Hematopoietic multipotent progenitor cell treated with erythropoietin and hydrocortisone succinate and interleukin-3 and kit ligand, for 8 days (in vitro differentiated cells): ENCODE measurements at regions not wholly inside any gene's neighbourhood (a gene's known extent, or its start where the extent isn't known, plus 50 kb on each side); places are given as distances from the start of the nearest gene placed in this dataset.
A peak's percentile ranks its signal among the peaks of the same experiment; 100 is the strongest.
"Not testable (repeated sequence)": the region's sequence is repeated elsewhere in the genome, so short reads cannot be mapped to it uniquely, and the experiment has no call there.

Experiments used
- DNase-seq: peaks from one replicate; pipeline ENCODE4 v3.0.0-alpha.2; 2015

- no peak for DNase-seq
Measured at GRCh38 chr2:194320520-194320919, 1336.5 kb upstream of the SLC39A10 start.

GRCh38 chr2:194319222-194319992 is 1337.6 kb upstream of the SLC39A10 start:
- DNase-seq, result peak; percentile 6

DNA sequence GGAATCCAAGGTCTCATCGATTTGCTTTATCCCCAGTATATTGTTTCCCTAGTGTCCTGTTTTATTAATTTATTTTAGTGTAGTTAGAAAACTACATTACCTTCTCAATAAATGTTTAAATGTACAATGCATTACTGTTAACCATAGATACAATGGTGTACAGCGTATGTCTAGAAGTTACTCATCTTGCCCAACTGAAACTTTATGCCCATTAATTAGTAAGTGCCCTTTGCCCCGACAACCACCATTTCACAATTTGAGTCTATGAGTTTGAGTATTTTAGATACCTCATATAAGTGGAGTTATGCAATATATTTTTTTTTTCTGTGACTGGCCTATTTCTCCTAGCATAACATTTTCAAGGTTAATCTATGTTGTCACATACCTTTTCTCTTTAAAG is 1343.0 kb upstream of the SLC39A10 start:
- no peak for DNase-seq

DNA sequence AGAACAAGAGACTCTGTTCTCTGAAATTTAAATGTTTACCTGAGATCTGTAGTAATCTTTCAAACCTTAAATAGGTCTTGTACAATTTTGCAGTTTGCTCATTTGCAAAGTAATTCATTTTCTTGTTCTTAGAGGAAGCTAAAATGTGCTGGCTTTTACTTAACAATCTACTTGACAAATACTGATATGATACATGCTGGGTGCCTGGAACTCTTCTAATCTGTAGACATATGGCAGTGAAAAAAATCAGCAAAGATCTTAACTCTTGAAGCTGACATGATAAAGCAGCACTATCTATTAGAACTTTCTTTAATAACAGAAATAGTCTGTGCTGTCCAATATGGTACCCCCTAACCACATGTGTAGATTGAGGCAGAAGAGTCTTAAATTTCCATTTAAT is 1352.8 kb upstream of the SLC39A10 start:
- DNase-seq, result no peak

DNA sequence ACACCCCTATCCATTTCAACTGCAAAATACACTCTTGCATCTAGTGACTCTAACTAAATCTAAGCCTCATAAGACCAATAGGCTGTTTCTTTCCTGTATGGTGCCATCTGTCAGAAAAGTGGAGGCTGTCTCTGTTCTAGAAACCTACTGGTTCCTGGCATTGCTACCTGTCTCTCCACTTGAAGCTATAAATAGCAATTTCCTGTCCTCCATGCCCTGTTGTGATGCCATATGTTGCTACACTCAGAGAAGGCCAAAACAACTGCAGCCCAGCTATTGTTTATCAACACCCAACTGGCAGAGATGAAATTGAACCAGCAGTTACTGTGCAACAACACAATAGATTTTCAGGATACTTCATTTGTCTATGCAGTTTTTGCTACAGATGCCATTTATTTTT is 1355.1 kb upstream of the SLC39A10 start:
- DNase-seq, result no peak

DNA sequence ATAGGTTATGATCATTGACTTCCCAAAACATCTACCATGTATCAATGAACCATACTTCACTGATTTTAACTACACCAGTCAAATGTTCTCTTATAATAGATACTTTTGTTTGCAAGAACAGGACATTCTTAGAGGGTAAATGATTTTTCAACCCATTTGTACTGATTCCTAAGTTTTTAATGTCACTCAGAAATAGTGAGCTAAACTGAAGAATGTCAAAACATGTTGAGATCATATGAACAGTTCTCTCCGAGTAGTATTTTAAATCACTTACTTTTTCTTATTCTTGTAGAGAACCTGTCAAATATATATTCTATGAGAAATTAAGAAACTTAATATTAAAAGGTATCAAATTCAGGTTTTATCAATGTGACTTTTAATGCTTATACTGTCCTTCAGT is 1362.9 kb upstream of the SLC39A10 start:
- DNase-seq, result no peak

DNA sequence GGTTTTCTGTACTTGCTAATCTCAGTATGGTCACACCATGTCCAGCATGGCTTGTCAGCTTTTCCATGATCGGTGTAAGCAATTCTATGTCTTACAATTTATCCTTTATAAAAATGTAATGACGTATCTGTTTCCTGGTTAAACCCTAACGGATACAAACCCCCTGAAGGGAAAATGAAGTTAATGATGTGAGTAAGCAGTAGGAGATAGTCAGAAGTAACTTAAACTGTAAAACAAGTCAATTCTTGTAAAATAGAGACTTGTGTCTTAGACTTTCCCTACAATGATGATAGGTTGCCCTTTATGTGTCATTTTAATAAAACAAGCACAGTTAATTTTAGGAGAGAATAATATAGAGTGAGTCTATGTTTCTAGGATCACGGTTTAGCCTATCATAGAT is 1365.9 kb upstream of the SLC39A10 start:
- no peak for DNase-seq

DNA sequence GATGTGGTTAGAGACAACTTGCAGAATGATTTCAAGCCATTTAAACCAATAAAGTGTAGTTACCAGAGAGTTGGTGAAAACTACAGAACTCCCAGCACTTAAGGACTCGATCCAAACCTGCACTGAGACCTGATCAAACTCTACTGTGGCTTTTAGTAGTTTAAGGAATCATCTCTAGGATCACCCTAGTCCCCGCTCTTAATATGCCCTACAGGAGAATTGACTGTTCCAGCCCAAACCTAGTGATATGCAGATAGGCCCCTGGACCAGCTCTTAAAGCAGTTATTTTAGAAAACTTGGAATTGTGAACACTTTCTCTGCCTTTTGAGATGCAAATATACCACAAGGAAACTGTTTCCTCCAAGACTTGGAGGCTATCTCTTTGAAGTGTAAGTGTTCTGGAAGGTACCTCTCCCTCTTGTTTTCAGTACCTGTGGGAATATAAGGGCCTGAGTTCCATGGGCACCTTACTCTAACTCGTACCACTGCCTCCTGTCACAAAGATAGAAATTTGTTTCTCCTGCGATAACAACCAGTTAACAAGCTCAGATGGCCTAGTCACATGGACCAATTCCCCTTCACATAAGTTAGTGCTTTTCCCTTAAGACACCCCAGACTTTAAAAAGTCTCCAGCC is 1367.2 kb upstream of the SLC39A10 start:
- DNase-seq, result no peak

DNA sequence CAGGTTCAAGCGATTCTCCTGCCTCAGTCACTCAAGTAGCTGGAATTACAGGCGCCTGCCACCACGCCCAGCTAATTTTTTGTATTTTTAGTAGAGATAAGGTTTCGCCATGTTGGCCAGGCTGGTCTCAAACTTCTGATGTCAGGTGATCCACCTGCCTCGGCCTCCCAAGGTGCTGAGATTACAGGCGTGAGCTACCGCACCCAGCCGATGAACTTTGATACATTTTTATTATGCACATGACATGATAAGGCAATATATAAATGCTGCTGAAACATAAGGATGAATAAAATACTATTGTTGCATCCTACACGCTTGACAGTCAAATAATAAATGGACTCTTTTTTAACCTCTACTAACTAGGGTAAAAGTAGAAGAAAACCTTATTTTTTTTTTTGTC is 1380.4 kb upstream of the SLC39A10 start:
- not testable (repeated sequence) for DNase-seq

- DNase-seq, result no peak
Measured at GRCh38 chr2:194271293-194271961, 1385.6 kb upstream of the SLC39A10 start.

GRCh38 chr2:194270648-194271047 is 1386.4 kb upstream of the SLC39A10 start:
- DNase-seq, result no peak

- DNase-seq, result no peak
Measured at GRCh38 chr2:194264586-194264985, 1392.4 kb upstream of the SLC39A10 start.

- no peak for DNase-seq
Measured at GRCh38 chr2:194260185-194260584, 1396.8 kb upstream of the SLC39A10 start.

DNA sequence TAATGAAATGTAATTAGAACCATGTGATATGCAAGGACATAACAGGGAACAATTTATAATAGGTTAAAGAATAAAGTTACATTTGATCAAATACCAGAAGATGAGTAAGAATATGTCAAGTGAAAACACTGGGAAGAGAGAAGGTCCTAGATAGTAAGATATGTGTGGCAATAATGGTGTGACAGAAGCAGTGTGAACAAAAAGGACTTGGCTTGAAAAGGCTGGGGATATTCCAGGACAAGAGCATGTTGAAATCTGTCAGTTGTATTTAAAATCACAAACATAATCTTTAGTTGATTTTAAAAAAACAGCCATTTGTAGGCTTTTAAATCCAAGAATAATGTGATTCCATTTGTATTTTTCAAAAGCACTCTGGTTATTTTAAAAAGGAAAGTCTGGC is 1399.9 kb upstream of the SLC39A10 start:
- no peak for DNase-seq

GRCh38 chr2:194253528-194254259 is 1403.3 kb upstream of the SLC39A10 start:
- no peak for DNase-seq

GRCh38 chr2:194252127-194252526 is 1404.9 kb upstream of the SLC39A10 start:
- DNase-seq, result no peak

GRCh38 chr2:194232600-194232999 is 1424.4 kb upstream of the SLC39A10 start:
- DNase-seq, result no peak

DNA sequence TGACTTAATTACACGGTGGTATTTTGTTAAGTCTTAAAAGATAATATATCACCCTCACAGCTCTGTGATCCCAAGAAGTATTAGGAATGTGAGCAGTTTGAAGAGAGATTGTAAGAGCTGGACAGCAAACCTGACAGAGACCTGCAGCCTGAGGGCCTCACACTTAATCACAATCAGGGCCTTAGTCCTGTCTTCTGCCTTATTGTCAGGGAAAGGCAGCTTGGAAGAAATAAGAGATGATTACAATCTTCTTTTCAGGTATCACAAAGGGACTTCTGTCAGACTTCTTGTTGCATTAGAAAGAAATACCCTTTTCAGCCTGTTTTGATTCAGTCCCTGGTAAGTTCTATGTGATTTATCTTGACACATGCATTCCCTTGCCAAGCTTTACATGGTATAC is 1433.8 kb upstream of the SLC39A10 start:
- DNase-seq, result no peak

- no peak for DNase-seq
Measured at GRCh38 chr2:194214192-194214591, 1442.8 kb upstream of the SLC39A10 start.

DNA sequence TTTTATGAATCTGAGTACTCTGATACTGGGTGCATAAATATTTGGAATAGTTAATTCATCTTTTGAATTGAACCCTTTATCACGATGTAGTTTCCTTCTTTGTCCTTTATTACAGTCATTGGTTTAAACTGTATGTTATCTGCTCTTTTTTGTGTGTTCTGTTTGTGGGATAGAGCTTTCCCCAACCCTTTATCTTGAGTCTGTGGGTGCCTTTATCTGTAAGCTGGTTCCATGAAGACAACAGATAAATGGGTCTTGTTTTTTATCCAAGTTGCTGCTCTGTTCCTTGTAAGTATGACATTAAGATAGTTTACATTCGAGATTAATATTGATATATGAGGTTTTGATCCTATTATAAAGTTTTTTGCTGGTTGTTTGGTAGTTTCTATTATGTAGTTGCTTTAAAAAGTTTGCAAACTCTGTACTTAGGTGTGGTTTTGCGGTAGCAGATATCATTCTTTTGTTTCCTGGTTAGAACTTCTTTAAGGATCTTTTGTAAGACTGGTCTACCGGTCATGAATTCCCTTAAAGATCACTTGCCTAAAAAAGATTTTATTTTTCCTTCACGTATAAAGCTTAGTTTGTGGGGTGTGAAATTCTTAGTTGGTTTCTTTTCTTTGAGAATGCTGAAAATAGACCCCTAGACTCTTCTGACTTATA is 1451.3 kb upstream of the SLC39A10 start:
- peak; percentile 25 for DNase-seq

DNA sequence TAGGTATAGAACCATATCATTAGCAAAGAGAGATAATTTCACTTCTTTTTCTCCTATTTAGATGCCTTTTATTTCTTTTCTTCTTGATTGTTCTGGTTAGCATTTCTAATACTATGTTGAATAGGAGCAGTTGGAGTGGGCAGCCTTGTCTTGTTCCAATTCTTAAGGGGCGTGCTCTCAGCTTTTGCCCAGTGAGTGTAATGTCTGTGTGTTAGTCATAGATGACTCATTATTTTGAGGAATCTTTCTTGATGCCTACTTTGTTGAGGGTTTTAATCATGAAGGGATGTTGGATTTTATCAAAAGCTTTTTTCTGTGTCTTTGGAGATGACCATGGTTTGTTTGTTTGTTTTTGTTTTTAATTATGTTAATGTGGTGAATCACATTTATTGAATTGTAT is 1453.1 kb upstream of the SLC39A10 start:
- no peak for DNase-seq

DNA sequence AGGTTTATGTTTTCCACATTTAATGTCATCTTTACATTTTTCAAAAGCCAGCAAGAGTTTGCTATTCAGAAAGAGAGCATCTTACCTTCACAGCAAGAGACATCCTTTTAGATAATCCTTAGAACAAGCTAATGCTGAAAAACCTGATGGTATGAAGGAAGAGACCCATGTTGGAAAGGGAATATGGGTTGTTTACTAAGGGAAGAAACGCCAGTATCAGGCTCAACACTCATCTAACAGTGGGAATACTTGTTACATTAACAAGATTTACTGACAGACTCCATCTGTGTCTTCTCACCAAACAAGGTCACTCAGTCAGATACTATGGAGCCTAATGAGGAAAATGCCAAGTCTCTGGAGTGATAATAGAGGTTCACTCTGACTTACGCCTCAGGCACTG is 1474.1 kb upstream of the SLC39A10 start:
- no peak for DNase-seq

DNA sequence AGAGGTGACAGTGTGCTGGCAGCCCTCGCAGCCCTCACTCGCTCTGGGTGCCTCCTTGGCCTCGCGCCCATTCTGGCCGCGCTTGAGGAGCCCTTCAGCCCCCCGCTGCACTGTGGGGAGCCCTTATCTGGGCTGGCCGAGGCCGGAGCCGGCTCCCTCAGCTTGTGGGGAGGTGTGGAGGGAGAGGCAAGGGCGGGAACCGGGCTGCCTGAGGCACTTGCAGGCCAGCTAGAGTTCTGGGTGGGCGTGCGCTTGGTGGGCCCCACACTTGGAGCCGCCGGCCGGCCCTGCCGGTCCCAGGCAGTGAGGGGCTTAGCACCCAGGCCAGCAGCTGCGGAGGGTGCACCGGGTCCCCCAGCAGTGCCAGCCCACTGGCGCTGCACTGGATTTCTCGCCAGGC is 1480.9 kb upstream of the SLC39A10 start:
- no peak for DNase-seq
